IMR-90 (cell line): ENCODE measurements at regions not wholly inside any gene's neighbourhood (a gene's known extent, or its start where the extent isn't known, plus 50 kb on each side); places are given as distances from the start of the nearest gene placed in this dataset.

Source experiments
- ATAC-seq: fragments of 200-7000 bp; cut with Tn5 transposase; 2 replicates; pipeline ENCODE4 v1.9.1; 2020; ENCODE audit warnings: low read depth, mild to moderate bottlenecking, moderate library complexity
- BruUV-seq: library from RNA; stranded (reverse); fragments of 400-500 nt; replicated peaks from 2 replicates; lab custom pipeline; 2021; lab: Mats Ljungman, UMichigan
- CTCF ChIA-PET: fragments of 300-600 bp; formaldehyde crosslinking; extraction: SDS; loops from one replicate; lab custom pipeline; 2021; ENCODE audit warnings: antibody characterized with exemption; lab: Yijun Ruan, JAX
- POLR2A ChIA-PET: fragments of 300-600 bp; sonication (Branson Sonifier 250); formaldehyde crosslinking; loops from one replicate; lab custom pipeline; 2022; ENCODE audit warnings: antibody characterized with exemption; ENCODE audit not compliant: unreplicated experiment; lab: Charles Lee
- DNase-seq: peaks from one replicate; pipeline ENCODE4 v3.0.0; 2013
- H2AFZ ChIP-seq: replicated peaks from 2 replicates; pipeline ENCODE3; 2013; ENCODE audit warnings: low read length, mild to moderate bottlenecking; ENCODE audit not compliant: poor library complexity
- H2AK5ac ChIP-seq: 2 replicates; pipeline ENCODE4 v1.6.1; 2013; ENCODE audit warnings: low read depth, low read length, inconsistent platforms
- H2AK9ac ChIP-seq: replicated peaks from 2 replicates; pipeline ENCODE3; 2013; ENCODE audit warnings: mild to moderate bottlenecking, low read depth, low read length, moderate library complexity; ENCODE audit not compliant: poor library complexity
- H2BK120ac ChIP-seq: 2 replicates; pipeline ENCODE4 v1.6.1; 2013; ENCODE audit warnings: low read depth, low read length, inconsistent platforms
- H2BK15ac ChIP-seq: 3 replicates; pipeline ENCODE4 v1.6.1; 2013; ENCODE audit warnings: low read depth, low read length, inconsistent platforms
- H2BK20ac ChIP-seq: 2 replicates; pipeline ENCODE4 v1.6.1; 2013; ENCODE audit warnings: low read depth, mild to moderate bottlenecking, inconsistent platforms, low read length, moderate library complexity
- H2BK5ac ChIP-seq: 2 replicates; pipeline ENCODE4 v1.6.1; 2013; ENCODE audit warnings: mild to moderate bottlenecking, low read depth, low read length, inconsistent platforms; ENCODE audit not compliant: poor library complexity, severe bottlenecking
- H3K14ac ChIP-seq: replicated peaks from 2 replicates; pipeline ENCODE4 v1.6.1; 2013; ENCODE audit warnings: low read depth, low read length, inconsistent platforms
- H3K18ac ChIP-seq: 2 replicates; pipeline ENCODE4 v1.6.1; 2013; ENCODE audit warnings: low read depth, low read length, control low read depth
- H3K23ac ChIP-seq: 2 replicates; pipeline ENCODE4 v1.6.1; 2013; ENCODE audit warnings: low read depth, low read length, inconsistent platforms
- H3K27ac ChIP-seq: 2 replicates; pipeline ENCODE4 v1.5.1; 2013; ENCODE audit warnings: mild to moderate bottlenecking, control low read depth, low read length; ENCODE audit not compliant: insufficient read depth
- H3K27me3 ChIP-seq: 2 replicates; pipeline ENCODE4 v1.6.1; 2013; ENCODE audit warnings: low read length; ENCODE audit not compliant: control insufficient read depth, insufficient read depth
- H3K36me3 ChIP-seq: 2 replicates; pipeline ENCODE4 v1.6.1; 2013; ENCODE audit warnings: low read length, mixed read lengths; ENCODE audit not compliant: control insufficient read depth, insufficient read depth
- H3K4ac ChIP-seq: 2 replicates; pipeline ENCODE4 v1.6.1; 2013; ENCODE audit warnings: low read depth, low read length, inconsistent platforms
- H3K4me1 ChIP-seq: 2 replicates; pipeline ENCODE4 v1.6.1; 2013; ENCODE audit warnings: low read length, mixed read lengths; ENCODE audit not compliant: control insufficient read depth, insufficient read depth
- H3K4me2 ChIP-seq: 2 replicates; pipeline ENCODE4 v1.6.1; 2013; ENCODE audit warnings: low read depth, mild to moderate bottlenecking, control low read depth, low read length, moderate library complexity
- H3K4me3 ChIP-seq: 2 replicates; pipeline ENCODE4 v1.5.1; 2013; ENCODE audit warnings: low read depth, mild to moderate bottlenecking, control low read depth, low read length, moderate library complexity; ENCODE audit not compliant: insufficient read depth
- H3K56ac ChIP-seq: 2 replicates; pipeline ENCODE4 v1.6.1; 2013; ENCODE audit warnings: low read length, inconsistent platforms; ENCODE audit not compliant: insufficient read depth; ENCODE audit errors: extremely low read depth
- H3K79me1 ChIP-seq, 2 experiments: 2 replicates each; pipeline ENCODE4 v1.6.1; 2013; ENCODE audit warnings: low read length in 2 of 2, inconsistent platforms in 1 of 2, low read depth in 1 of 2
- H3K9ac ChIP-seq: 2 replicates; pipeline ENCODE4 v1.6.1; 2013; ENCODE audit warnings: low read depth, low read length, control low read depth
- H3K9me1 ChIP-seq: 2 replicates; pipeline ENCODE4 v1.6.1; 2013; ENCODE audit warnings: low read length, inconsistent platforms; ENCODE audit not compliant: insufficient read depth
- H3K9me3 ChIP-seq: 2 replicates; pipeline ENCODE4 v1.6.1; 2013; ENCODE audit warnings: low read length; ENCODE audit not compliant: control insufficient read depth, insufficient read depth
- H4K20me1 ChIP-seq: 2 replicates; pipeline ENCODE4 v1.6.1; 2013; ENCODE audit warnings: low read length, inconsistent platforms; ENCODE audit not compliant: insufficient read depth
- H4K5ac ChIP-seq: 2 replicates; pipeline ENCODE4 v1.6.1; 2013; ENCODE audit warnings: mild to moderate bottlenecking, low read depth, low read length, control low read depth
- H4K8ac ChIP-seq, 2 experiments: 2 replicates each; pipeline ENCODE4 v1.6.1; 2013; ENCODE audit warnings: low read depth in 2 of 2, low read length in 2 of 2, control low read depth in 1 of 2, inconsistent platforms in 1 of 2
- H4K91ac ChIP-seq: 2 replicates; pipeline ENCODE4 v1.6.1; 2013; ENCODE audit warnings: low read depth, low read length, inconsistent platforms; ENCODE audit not compliant: insufficient read depth
- BHLHE40 ChIP-seq: fragments of 150-350 bp; IDR thresholded peaks from 2 replicates; pipeline ENCODE4 v1.6.1; 2016; ENCODE audit warnings: mild to moderate bottlenecking, low read depth, low read length
- CEBPB ChIP-seq: IDR thresholded peaks from 2 replicates; pipeline ENCODE4 v1.6.1; 2012; ENCODE audit warnings: low read depth, low read length, improper control_type of control experiment
- CHD1 ChIP-seq: IDR thresholded peaks from 2 replicates; pipeline ENCODE4 v1.6.1; 2012; ENCODE audit warnings: low read depth, low read length, improper control_type of control experiment
- CTCF ChIP-seq: conservative IDR thresholded peaks from 2 replicates; pipeline ENCODE4 v1.5.1; 2012; ENCODE audit warnings: mild to moderate bottlenecking, low read depth, low read length, improper control_type of control experiment
- ELK1 ChIP-seq: fragments of 150-350 bp; IDR thresholded peaks from 2 replicates; pipeline ENCODE4 v1.6.1; 2016; ENCODE audit warnings: low read depth, mild to moderate bottlenecking, low read length, moderate library complexity, borderline replicate concordance
- FOS ChIP-seq: fragments of 150-350 bp; IDR thresholded peaks from 2 replicates; pipeline ENCODE4 v1.6.1; 2016; ENCODE audit warnings: low read depth, low read length
- MAFK ChIP-seq: IDR thresholded peaks from 2 replicates; pipeline ENCODE4 v1.6.1; 2012; ENCODE audit warnings: low read depth, low read length, improper control_type of control experiment
- MAZ ChIP-seq: IDR thresholded peaks from 2 replicates; pipeline ENCODE4 v1.6.1; 2012; ENCODE audit warnings: low read depth, mild to moderate bottlenecking, low read length, improper control_type of control experiment, moderate library complexity, borderline replicate concordance
- MXI1 ChIP-seq: IDR thresholded peaks from 2 replicates; pipeline ENCODE4 v1.6.1; 2012; ENCODE audit warnings: low read depth, mild to moderate bottlenecking, low read length, moderate library complexity, borderline replicate concordance
- NFE2L2 ChIP-seq: fragments of 150-350 bp; IDR thresholded peaks from 2 replicates; pipeline ENCODE4 v1.6.1; 2016; ENCODE audit warnings: low read depth, mild to moderate bottlenecking, low read length
- POLR2A ChIP-seq: IDR thresholded peaks from 2 replicates; pipeline ENCODE4 v1.6.1; 2012; ENCODE audit warnings: mild to moderate bottlenecking, low read depth, low read length
- RAD21 ChIP-seq: IDR thresholded peaks from 2 replicates; pipeline ENCODE4 v1.6.1; 2012; ENCODE audit warnings: low read length, improper control_type of control experiment
- RCOR1 ChIP-seq: IDR thresholded peaks from 2 replicates; pipeline ENCODE4 v1.6.1; 2012; ENCODE audit warnings: mild to moderate bottlenecking, low read length, improper control_type of control experiment; ENCODE audit not compliant: insufficient replicate concordance
- RFX5 ChIP-seq: IDR thresholded peaks from 2 replicates; pipeline ENCODE4 v1.8.0; 2012; ENCODE audit warnings: low read depth, mild to moderate bottlenecking, low read length, moderate library complexity
- SMC3 ChIP-seq: fragments of 150-350 bp; IDR thresholded peaks from 2 replicates; pipeline ENCODE4 v1.6.1; 2016; ENCODE audit warnings: low read depth, mild to moderate bottlenecking, antibody characterized with exemption, low read length, moderate library complexity
- WGBS, 2 experiments: methylation state at CpG; one replicate each; pipeline versions ENCODE4 v1.1.5 to v1.1.7; 2013; ENCODE audit warnings: missing lambda C conversion rate in 2 of 2; ENCODE audit not compliant: insufficient read length in 1 of 2; ENCODE audit errors: extremely low coverage in 2 of 2; 5-methylcytosine and 5-hydroxymethylcytosine counted together
- dilution Hi-C: fragments of 300-500 bp; cut with HindIII; formaldehyde crosslinking; loops from one replicate; pipeline ENCODE4 v1.14.3; 2018; ENCODE audit warnings: low sequenced_read_pairs; ENCODE audit not compliant: unreplicated experiment
- in situ Hi-C: fragments of 300-500 bp; cut with MboI; formaldehyde crosslinking; loops from 3 replicates; pipeline ENCODE4 v1.14.3; 2019; ENCODE audit warnings: low sequenced_read_pairs, inconsistent platforms, mixed read lengths
- intact Hi-C: fragments of 100-400 bp; cut with micrococcal nuclease; formaldehyde crosslinking; loops from 2 replicates; pipeline ENCODE4 v1.10.0; 2022
- TF ChIP-seq, protein P1 (sequence below): fragments of 150-350 bp; IDR thresholded peaks from 2 replicates; pipeline ENCODE4 v1.6.1; 2017; ENCODE audit warnings: mild to moderate bottlenecking, antibody characterized with exemption, low read length, low read depth

DNA sequence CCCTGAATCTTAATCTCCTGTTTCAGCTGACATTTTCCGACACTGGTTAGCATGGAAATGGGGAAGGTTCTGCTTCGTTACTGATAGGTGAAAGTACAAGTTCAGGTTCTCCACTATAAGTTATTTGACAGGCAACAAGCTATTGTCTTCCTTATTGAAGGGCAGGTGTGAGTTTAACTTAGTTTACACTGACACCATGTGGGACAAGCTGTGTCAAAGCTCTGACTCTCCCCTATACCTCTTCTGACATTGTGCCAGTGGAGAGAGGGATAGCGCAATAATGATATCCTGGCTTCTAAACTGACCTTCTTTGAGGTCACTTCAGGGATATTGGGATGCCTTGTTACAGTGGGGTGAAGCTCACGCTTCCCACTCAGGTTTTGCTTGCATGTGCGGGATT lies 587.0 kb upstream of the SLITRK5 start:
- BruUV-seq: no TSS peak
- Histone ChIP-seq H2BK15ac (peak overlapping the region; percentile 57; the same call in 1 of the 3 replicates), H4K8ac (0 out of 4 replicates have a peak overlapping the region, but pooled peaks of 1 of the 2 experiments have one; percentile 8), H3K27ac (no peak overlapping the region), H3K4me3 (no peak overlapping the region), H2BK120ac (no peak overlapping the region), H3K4ac (no peak overlapping the region), H2AK5ac (no peak overlapping the region), H3K4me2 (no peak overlapping the region), H3K79me1 (no peaks in the 10 kb centered on the region), H2AK9ac (no peak overlapping the region), H3K9me1 (0 out of 2 replicates have a peak, but pooled peaks cover 4% of the 10 kb centered on the region), H2AFZ (no peak overlapping the region), H3K18ac (peak overlapping the region; percentile 74; the same call in 1 of the 2 replicates), H4K91ac (0 out of 2 replicates have a peak overlapping the region, but pooled peaks have one; percentile 36), H3K36me3 (no peaks in the 10 kb centered on the region), H4K20me1 (no peaks in the 10 kb centered on the region), H3K56ac (no peak overlapping the region), H3K14ac (no peak overlapping the region), H3K27me3 (no peaks in the 10 kb centered on the region), H3K9me3 (no peaks in the 10 kb centered on the region), H2BK5ac (no peak overlapping the region), H4K5ac (peak overlapping the region; percentile 36; the same call in 1 of the 2 replicates), H3K4me1 (peaks cover 3% of the 10 kb centered on the region; the same call in 1 of the 2 replicates), H2BK20ac (peak overlapping the region; percentile 2; the same call in 1 of the 2 replicates), H3K9ac (no peak overlapping the region), H3K23ac (no peak overlapping the region)
- CTCF ChIA-PET: no interaction called here
- in situ Hi-C loops: no loop called here
- POLR2A ChIA-PET: no interaction called here
- DNase-seq: no peak
- ATAC-seq: no peak
- TF ChIP-seq SMC3 (no peak), MAZ (no peak), ELK1 (no peak), FOS (no peak), CTCF (no peak), RFX5 (no peak), RCOR1 (no peak), POLR2A (no peak), RAD21 (no peak), MXI1 (no peak), MAFK (no peak), CHD1 (no peak), BHLHE40 (no peak), CEBPB (no peak), NFE2L2 (no peak)
- TF ChIP-seq, protein P1, sequence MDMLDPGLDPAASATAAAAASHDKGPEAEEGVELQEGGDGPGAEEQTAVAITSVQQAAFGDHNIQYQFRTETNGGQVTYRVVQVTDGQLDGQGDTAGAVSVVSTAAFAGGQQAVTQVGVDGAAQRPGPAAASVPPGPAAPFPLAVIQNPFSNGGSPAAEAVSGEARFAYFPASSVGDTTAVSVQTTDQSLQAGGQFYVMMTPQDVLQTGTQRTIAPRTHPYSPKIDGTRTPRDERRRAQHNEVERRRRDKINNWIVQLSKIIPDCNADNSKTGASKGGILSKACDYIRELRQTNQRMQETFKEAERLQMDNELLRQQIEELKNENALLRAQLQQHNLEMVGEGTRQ: no peak
- intact Hi-C loops: no loop called here
- dilution Hi-C loops: no loop called here
- WGBS, 2 experiments: no CpG with 5 or more reads among the region's 5 CpGs
